Osteoblast (primary cell): ENCODE measurements at regions not wholly inside any gene's neighbourhood (a gene's known extent, or its start where the extent isn't known, plus 50 kb on each side); places are given as distances from the start of the nearest gene placed in this dataset.
"Not testable (repeated sequence)": the region's sequence is repeated elsewhere in the genome, so short reads cannot be mapped to it uniquely, and the experiment has no call there.

Experiments used
- DNase-seq: peaks from one replicate; pipeline ENCODE4 v3.0.0; 2011; ENCODE audit warnings: low spot score, mixed read lengths; ENCODE audit not compliant: insufficient read length; ENCODE audit errors: missing footprints
- H2AFZ ChIP-seq: 2 replicates; pipeline ENCODE4 v1.6.0; 2011; ENCODE audit warnings: mild to moderate bottlenecking, low read length
- H3K27ac ChIP-seq: 2 replicates; pipeline ENCODE4 v1.5.1; 2011; ENCODE audit warnings: mild to moderate bottlenecking, low read depth, low read length, moderate library complexity
- H3K27me3 ChIP-seq: 2 replicates; pipeline ENCODE4 v1.6.0; 2012; ENCODE audit warnings: mild to moderate bottlenecking, control low read depth, inconsistent platforms, low read length, moderate library complexity; ENCODE audit not compliant: insufficient read depth
- H3K36me3 ChIP-seq: 2 replicates; pipeline ENCODE4 v1.5.1; 2011; ENCODE audit warnings: mild to moderate bottlenecking, low read length, control low read depth, moderate library complexity; ENCODE audit not compliant: insufficient read depth
- H3K4me1 ChIP-seq: 2 replicates; pipeline ENCODE4 v1.5.1; 2011; ENCODE audit warnings: mild to moderate bottlenecking, low read length, control low read depth, moderate library complexity; ENCODE audit not compliant: insufficient read depth
- H3K4me2 ChIP-seq: 2 replicates; pipeline ENCODE4 v1.6.0; 2011; ENCODE audit warnings: mild to moderate bottlenecking, low read length; ENCODE audit not compliant: insufficient read depth
- H3K4me3 ChIP-seq: fragments of 200-600 bp; sonication (generic); 3 replicates; pipeline ENCODE4 v1.5.1; 2012; ENCODE audit warnings: mild to moderate bottlenecking, low read length, inconsistent platforms; ENCODE audit not compliant: insufficient read depth
- H3K79me2 ChIP-seq: 2 replicates; pipeline ENCODE4 v1.6.0; 2012; ENCODE audit warnings: mild to moderate bottlenecking, low read length, control low read depth, inconsistent platforms; ENCODE audit not compliant: insufficient read depth
- H3K9me3 ChIP-seq: 2 replicates; pipeline ENCODE4 v1.5.1; 2011; ENCODE audit warnings: low read depth, low read length, control low read depth
- H4K20me1 ChIP-seq: 2 replicates; pipeline ENCODE4 v1.6.0; 2012; ENCODE audit warnings: mild to moderate bottlenecking, low read length, control low read depth; ENCODE audit not compliant: insufficient read depth
- CTCF ChIP-seq: IDR thresholded peaks from 2 replicates; pipeline ENCODE4 v1.5.1; 2011; ENCODE audit warnings: mild to moderate bottlenecking, low read depth, low read length, moderate library complexity; ENCODE audit errors: extremely low read depth

- H4K20me1 ChIP-seq = no peaks in the 10 kb centered on the region
- no peak for TF ChIP-seq CTCF
- H2AFZ ChIP-seq = no peak overlapping the region
- no peaks in the 10 kb centered on the region for H3K4me1 ChIP-seq
- H3K4me3 ChIP-seq = no peak overlapping the region
- H3K36me3 ChIP-seq = no peaks in the 10 kb centered on the region
- no peak overlapping the region for H3K4me2 ChIP-seq
- H3K9me3 ChIP-seq = no peaks in the 10 kb centered on the region
- no peaks in the 10 kb centered on the region for H3K79me2 ChIP-seq
- DNase-seq = no peak
- H3K27me3 ChIP-seq = no peaks in the 10 kb centered on the region
- no peak overlapping the region for H3K27ac ChIP-seq
Observed at GRCh38 chr7:83732305-83732704, 83.4 kb upstream of the SEMA3E start.

- H3K9me3 ChIP-seq = no peaks in the 10 kb centered on the region
- no peak overlapping the region for H3K4me3 ChIP-seq
- no peaks in the 10 kb centered on the region for H3K79me2 ChIP-seq
- H3K36me3 ChIP-seq = no peaks in the 10 kb centered on the region
- H4K20me1 ChIP-seq = no peaks in the 10 kb centered on the region
- no peaks in the 10 kb centered on the region for H3K4me1 ChIP-seq
- TF ChIP-seq CTCF = no peak
- no peaks in the 10 kb centered on the region for H3K27me3 ChIP-seq
- no peak overlapping the region for H3K27ac ChIP-seq
- no peak overlapping the region for H2AFZ ChIP-seq
- H3K4me2 ChIP-seq = no peak overlapping the region
- DNase-seq = no peak
Observed at GRCh38 chr7:83731154-83731553, 82.2 kb upstream of the SEMA3E start.

GRCh38 chr7:83716923-83717322, 68.0 kb upstream of the SEMA3E start:
- not testable (repeated sequence) for H3K27me3 ChIP-seq, H3K9me3 ChIP-seq, H3K4me3 ChIP-seq, H2AFZ ChIP-seq, H3K4me2 ChIP-seq, H4K20me1 ChIP-seq, H3K4me1 ChIP-seq, DNase-seq, H3K36me3 ChIP-seq, H3K79me2 ChIP-seq, H3K27ac ChIP-seq

- Histone ChIP-seq H3K4me3 (no peak overlapping the region), H3K79me2 (no peaks in the 10 kb centered on the region), H2AFZ (no peak overlapping the region), H4K20me1 (no peaks in the 10 kb centered on the region), H3K27ac (no peak overlapping the region), H3K36me3 (no peaks in the 10 kb centered on the region), H3K4me2 (no peak overlapping the region), H3K27me3 (no peaks in the 10 kb centered on the region), H3K9me3 (no peaks in the 10 kb centered on the region), H3K4me1 (no peaks in the 10 kb centered on the region)
- no peak for TF ChIP-seq CTCF
- no peak for DNase-seq
Observed at GRCh38 chr7:83708531-83708930, 59.6 kb upstream of the SEMA3E start.

GRCh38 chr7:83704564-83704963, 55.6 kb upstream of the SEMA3E start:
- H3K36me3 ChIP-seq = no peaks in the 10 kb centered on the region
- H3K9me3 ChIP-seq = no peaks in the 10 kb centered on the region
- no peaks in the 10 kb centered on the region for H3K4me1 ChIP-seq
- H4K20me1 ChIP-seq = no peaks in the 10 kb centered on the region
- H3K4me2 ChIP-seq = no peak overlapping the region
- no peak for TF ChIP-seq CTCF
- H2AFZ ChIP-seq = no peak overlapping the region
- no peaks in the 10 kb centered on the region for H3K27me3 ChIP-seq
- no peak for DNase-seq
- H3K79me2 ChIP-seq = no peaks in the 10 kb centered on the region
- H3K27ac ChIP-seq = no peak overlapping the region
- no peak overlapping the region for H3K4me3 ChIP-seq
